Adrenal gland (tissue), 9 donors: ENCODE measurements at regions not wholly inside any gene's neighbourhood (a gene's known extent, or its start where the extent isn't known, plus 50 kb on each side); places are given as distances from the start of the nearest gene placed in this dataset.

ENCODE experiments used
- DNase-seq, 7 donors: peaks; one replicate each; pipeline ENCODE4 v3.0.0-alpha.2; 2019 to 2020
- H3K27ac ChIP-seq, 5 donors: fragments of 200-600 bp; sonication (generic) in 4 of 5; 1 replicate in 3 of 5; 2 replicates in 2 of 5; pipeline versions ENCODE4 v1.5.1 to v1.8.0; 2016 to 2020; ENCODE audit warnings: mild to moderate bottlenecking in 1 of 5
- H3K27me3 ChIP-seq: fragments of 200-600 bp; 2 replicates; pipeline ENCODE4 v1.8.0; 2021
- H3K36me3 ChIP-seq, 2 donors: fragments of 200-600 bp; replicated peaks in 1 of 2; 1 replicate in 1 of 2; 2 replicates in 1 of 2; pipeline versions ENCODE4 v1.5.1 to v1.8.0; 2018 to 2022
- H3K4me1 ChIP-seq, 2 donors: fragments of 200-600 bp; replicated peaks in 1 of 2; 1 replicate in 1 of 2; 2 replicates in 1 of 2; pipeline versions ENCODE4 v1.5.1 to v1.8.0; 2018 to 2021
- H3K4me3 ChIP-seq, 4 donors: fragments of 200-600 bp; sonication (generic) in 3 of 4; one replicate each; pipeline ENCODE4 v1.5.1; 2016 to 2018
- H3K9me3 ChIP-seq, 3 donors: fragments of 200-600 bp; sonication (generic) in 1 of 3; replicated peaks in 1 of 3; 1 replicate in 2 of 3; 2 replicates in 1 of 3; pipeline versions ENCODE4 v1.5.1 to v1.8.0; 2016 to 2021
- POLR2A ChIP-seq, 2 donors: fragments of 450-650 bp; IDR thresholded peaks; one replicate each; pipeline ENCODE4 v1.6.1; 2017; ENCODE audit warnings: antibody characterized with exemption in 2 of 2, mild to moderate bottlenecking in 2 of 2, moderate library complexity in 1 of 2
- WGBS, 4 donors: extraction: QIAGEN DNeasy Blood & Tissue Kit in 2 of 4; methylation state at CpG; one replicate each; pipeline versions ENCODE4 v1.1.5 to v1.1.7; 2013 to 2017; 5-methylcytosine and 5-hydroxymethylcytosine counted together
- intact Hi-C, 2 donors: fragments of 100-400 bp; cut with DNase I; formaldehyde crosslinking; loops; one replicate each; pipeline versions ENCODE4 v1.14.1 to v1.15.0; 2022 to 2023
- TF ChIP-seq, protein P1 (sequence below), 6 experiments: fragments of 450-650 bp in 4 of 6; fragments of 200-600 bp in 2 of 6; sonication (generic) in 1 of 6; IDR thresholded peaks; 1 replicate in 5 of 6; 2 replicates in 1 of 6; pipeline versions ENCODE4 v1.5.1 to v1.8.0; 2016 to 2021; ENCODE audit warnings: antibody characterized with exemption in 6 of 6, mild to moderate bottlenecking in 2 of 6, moderate library complexity in 1 of 6
- donor health status: healthy with polysubstance abuse.
- donor health status: Bipolar disorder and iron deficiency.
- donor health status: DM: yes; HTN: yes; CAD: no.
- donor health status: DM: no; HTN: no; CAD: no.
- donor health status: DM: no; HTN: no; CAD: no.

DNA sequence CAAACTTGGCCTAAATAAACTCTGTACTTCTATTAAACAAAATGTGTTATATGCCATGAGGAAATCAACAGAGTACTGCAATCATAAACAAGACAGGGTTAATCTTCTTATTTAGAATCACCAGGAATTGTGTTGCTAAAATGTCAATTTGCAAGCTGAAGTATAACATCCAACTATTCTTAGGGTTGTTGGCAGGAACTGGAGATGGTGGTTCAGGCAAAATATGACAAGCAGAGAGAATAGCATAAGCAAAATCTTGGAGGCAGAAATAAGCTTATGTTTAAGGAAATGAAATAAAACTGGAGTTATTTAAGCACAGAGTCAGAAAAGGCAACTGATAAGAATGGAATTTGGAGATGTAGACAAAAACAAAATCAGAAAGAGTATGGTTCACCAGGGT, 463.8 kb upstream of the SLC8A1 start:
- no peak for DNase-seq
- H3K4me1 ChIP-seq, result no peaks in the 10 kb centered on the region
- no peak for TF ChIP-seq POLR2A (IDR thresholded peaks at IDR 0.05)
- TF ChIP-seq, protein P1, sequence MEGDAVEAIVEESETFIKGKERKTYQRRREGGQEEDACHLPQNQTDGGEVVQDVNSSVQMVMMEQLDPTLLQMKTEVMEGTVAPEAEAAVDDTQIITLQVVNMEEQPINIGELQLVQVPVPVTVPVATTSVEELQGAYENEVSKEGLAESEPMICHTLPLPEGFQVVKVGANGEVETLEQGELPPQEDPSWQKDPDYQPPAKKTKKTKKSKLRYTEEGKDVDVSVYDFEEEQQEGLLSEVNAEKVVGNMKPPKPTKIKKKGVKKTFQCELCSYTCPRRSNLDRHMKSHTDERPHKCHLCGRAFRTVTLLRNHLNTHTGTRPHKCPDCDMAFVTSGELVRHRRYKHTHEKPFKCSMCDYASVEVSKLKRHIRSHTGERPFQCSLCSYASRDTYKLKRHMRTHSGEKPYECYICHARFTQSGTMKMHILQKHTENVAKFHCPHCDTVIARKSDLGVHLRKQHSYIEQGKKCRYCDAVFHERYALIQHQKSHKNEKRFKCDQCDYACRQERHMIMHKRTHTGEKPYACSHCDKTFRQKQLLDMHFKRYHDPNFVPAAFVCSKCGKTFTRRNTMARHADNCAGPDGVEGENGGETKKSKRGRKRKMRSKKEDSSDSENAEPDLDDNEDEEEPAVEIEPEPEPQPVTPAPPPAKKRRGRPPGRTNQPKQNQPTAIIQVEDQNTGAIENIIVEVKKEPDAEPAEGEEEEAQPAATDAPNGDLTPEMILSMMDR (IDR thresholded peaks at IDR 0.05), result no peak
- H3K4me3 ChIP-seq, result no peak overlapping the region
- H3K27ac ChIP-seq, result no peak overlapping the region
- H3K36me3 ChIP-seq, result no peaks in the 10 kb centered on the region
- intact Hi-C loops, result no loop called here
- H3K9me3 ChIP-seq, result no peaks in the 10 kb centered on the region
- no peaks in the 10 kb centered on the region for H3K27me3 ChIP-seq

DNA sequence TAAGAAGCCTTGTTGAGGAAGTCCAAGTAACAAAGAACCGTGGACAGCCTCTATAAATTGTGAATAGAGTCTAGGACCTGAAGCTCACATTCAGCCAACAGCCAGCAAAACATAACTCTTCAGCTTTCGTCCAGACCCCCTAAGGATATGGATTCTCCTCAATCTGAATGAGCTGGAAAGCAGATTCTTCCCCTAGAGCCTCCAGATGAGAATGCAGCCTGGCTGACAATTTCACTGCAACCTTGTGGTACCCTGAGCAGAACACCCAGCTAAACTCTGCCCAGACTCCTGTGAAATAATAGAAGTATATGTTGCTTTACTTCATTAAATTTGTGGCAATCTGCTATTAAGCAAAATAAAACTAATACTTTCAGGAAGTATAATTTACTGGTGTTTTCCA, 483.5 kb upstream of the SLC8A1 start:
- Histone ChIP-seq H3K27me3 (no peaks in the 10 kb centered on the region), H3K9me3 (no peaks in the 10 kb centered on the region), H3K27ac (no peak overlapping the region), H3K4me3 (no peak overlapping the region), H3K36me3 (no peaks in the 10 kb centered on the region), H3K4me1 (no peaks in the 10 kb centered on the region)
- no peak for TF ChIP-seq POLR2A (IDR thresholded peaks at IDR 0.05)
- TF ChIP-seq, protein P1 (IDR thresholded peaks at IDR 0.05), result no peak
- intact Hi-C loops, result no loop called here
- DNase-seq, result no peak
- 78 to 91% (median 82%) methylated on average over 2 of the region's 2 CpGs for WGBS, 4 donors

- H3K9me3 ChIP-seq, result no peaks in the 10 kb centered on the region
- intact Hi-C loops, result no loop called here
- H3K4me1 ChIP-seq, result no peaks in the 10 kb centered on the region
- whole genome bisulfite sequencing, 4 donors, result 72 to 91% (median 90%) methylated on average over 3 of the region's 3 CpGs
- no peak overlapping the region for H3K4me3 ChIP-seq
- H3K27ac ChIP-seq, result no peak overlapping the region
- no peaks in the 10 kb centered on the region for H3K27me3 ChIP-seq
- no peak for DNase-seq
- H3K36me3 ChIP-seq, result no peaks in the 10 kb centered on the region
- TF ChIP-seq, protein P1 (IDR thresholded peaks at IDR 0.05), result no peak
- TF ChIP-seq POLR2A (IDR thresholded peaks at IDR 0.05), result no peak
Measured at GRCh38 chr2:40937284-40937683, 485.4 kb upstream of the SLC8A1 start.

- no peaks in the 10 kb centered on the region for H3K4me1 ChIP-seq
- H3K36me3 ChIP-seq, result no peaks in the 10 kb centered on the region
- no peak overlapping the region for H3K27ac ChIP-seq
- H3K9me3 ChIP-seq, result no peaks in the 10 kb centered on the region
- no peak for DNase-seq
- intact Hi-C loops, result no loop called here
- no peaks in the 10 kb centered on the region for H3K27me3 ChIP-seq
- no peak overlapping the region for H3K4me3 ChIP-seq
- TF ChIP-seq POLR2A (IDR thresholded peaks at IDR 0.05), result no peak
- WGBS, 4 donors, result 93 to 98% (median 96%) methylated on average over 3 of the region's 3 CpGs
Measured at GRCh38 chr2:40953341-40953740, 501.5 kb upstream of the SLC8A1 start.

DNA sequence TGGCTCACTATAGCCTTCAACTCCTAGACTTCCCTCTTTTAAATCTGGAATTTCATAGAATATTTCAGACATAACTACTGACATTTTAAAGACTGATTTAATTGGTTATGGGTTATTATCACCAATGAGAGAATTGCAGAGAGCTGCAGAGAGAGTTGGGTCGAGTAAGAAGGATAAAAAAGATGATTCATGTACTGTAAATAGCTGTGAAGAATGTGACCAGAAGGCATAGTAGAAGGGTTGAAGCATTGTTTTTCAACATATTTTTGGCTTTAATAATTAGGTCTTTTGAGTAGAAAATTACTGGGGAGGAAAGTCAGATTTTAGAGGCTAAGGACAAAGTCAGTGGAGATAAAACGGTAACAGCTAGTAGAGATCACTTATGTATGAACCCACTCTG, 503.2 kb upstream of the SLC8A1 start:
- no peaks in the 10 kb centered on the region for H3K27me3 ChIP-seq
- no peak overlapping the region for H3K27ac ChIP-seq
- H3K9me3 ChIP-seq, result no peaks in the 10 kb centered on the region
- TF ChIP-seq POLR2A (IDR thresholded peaks at IDR 0.05), result no peak
- TF ChIP-seq, protein P1 (IDR thresholded peaks at IDR 0.05), result no peak
- no peaks in the 10 kb centered on the region for H3K4me1 ChIP-seq
- intact Hi-C loops, result no loop called here
- no peaks in the 10 kb centered on the region for H3K36me3 ChIP-seq
- no peak overlapping the region for H3K4me3 ChIP-seq
- 66 to 82% (median 73%) methylated on average over 2 of the region's 2 CpGs for WGBS, 4 donors
- DNase-seq, result no peak
